Keratinocyte (primary cell): ENCODE measurements at regions not wholly inside any gene's neighbourhood (a gene's known extent, or its start where the extent isn't known, plus 50 kb on each side); places are given as distances from the start of the nearest gene placed in this dataset.

Experiments
- CTCF ChIP-seq, 3 experiments: IDR thresholded peaks in 1 of 3; conservative IDR thresholded peaks in 1 of 3; optimal IDR thresholded peaks in 1 of 3; 2 replicates in 2 of 3; 3 replicates in 1 of 3; pipeline versions ENCODE3 to v1.5.1; 2011; ENCODE audit warnings: low read length in 3 of 3, mild to moderate bottlenecking in 3 of 3, moderate library complexity in 2 of 3, control low read depth in 1 of 3, inconsistent platforms in 1 of 3; ENCODE audit not compliant: insufficient read depth in 2 of 3; ENCODE audit errors: extremely low read depth in 1 of 3
- EZH2 ChIP-seq: IDR thresholded peaks from one replicate; pipeline ENCODE4 v1.6.1; 2012; ENCODE audit warnings: inconsistent platforms, mild to moderate bottlenecking, low read length, moderate library complexity

DNA sequence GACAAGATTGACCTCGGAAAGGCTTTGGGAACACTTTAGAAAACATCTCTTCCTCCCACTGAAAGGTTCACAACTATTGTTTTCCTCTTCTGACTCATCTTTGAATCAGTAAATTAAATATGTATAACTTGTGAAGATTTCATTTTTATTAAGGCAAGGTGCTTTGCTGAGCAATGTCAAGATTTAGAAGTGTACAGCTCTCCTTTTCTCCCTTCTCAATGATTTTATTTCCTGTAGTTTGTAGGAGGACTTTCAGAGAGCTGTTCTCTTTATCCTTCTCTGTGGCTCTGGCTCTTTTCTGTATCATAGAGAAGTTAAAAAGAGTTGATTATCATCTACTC, 594.2 kb downstream of the METTL15 start:
- TF ChIP-seq CTCF (optimal IDR thresholded peaks at IDR 0.05 in 1 of 3, IDR thresholded peaks at IDR 0.05 in 1 of 3, conservative IDR thresholded peaks at IDR 0.05 in 1 of 3; ENCODE audit: extremely low read depth in 1 of 3, insufficient read depth in 2 of 3, low read length in 3 of 3) (no peak), EZH2 (no peak)
